ENCODE measurements at regions not wholly inside any gene's neighbourhood (a gene's known extent, or its start where the extent isn't known, plus 50 kb on each side); places are given as distances from the start of the nearest gene placed in this dataset.

- H3K27ac Mint-ChIP-seq: no peak overlapping the region
- ATAC-seq (no peak), DNase-seq (no peak)
- peaks cover 5% of the 10 kb centered on the region for H3K9me3 Mint-ChIP-seq (ENCODE audit: low read depth)
- no peak overlapping the region for H3K4me3 Mint-ChIP-seq
- no peaks in the 10 kb centered on the region for H3K4me1 Mint-ChIP-seq
- no peaks in the 10 kb centered on the region for H3K36me3 Mint-ChIP-seq
- H3K27me3 Mint-ChIP-seq: no peaks in the 10 kb centered on the region
- CTCF ChIA-PET: no interaction called here
Observed at GRCh38 chr9:135267191-135267809, 179.8 kb downstream of the OLFM1 start.

- ATAC-seq: no peak
- CTCF ChIA-PET: no interaction called here
- Mint-ChIP-seq H3K27me3 (no peaks in the 10 kb centered on the region), H3K4me1 (no peaks in the 10 kb centered on the region), H3K36me3 (no peaks in the 10 kb centered on the region), H3K27ac (no peak overlapping the region), H3K9me3 (ENCODE audit: low read depth) (peaks cover 5% of the 10 kb centered on the region), H3K4me3 (no peak overlapping the region)
- no peak for DNase-seq
Observed at GRCh38 chr9:135268031-135268430, 180.6 kb downstream of the OLFM1 start.

GRCh38 chr9:135268981-135269380 is 181.5 kb downstream of the OLFM1 start:
- Mint-ChIP-seq H3K4me1 (no peaks in the 10 kb centered on the region), H3K9me3 (ENCODE audit: low read depth) (peaks cover 5% of the 10 kb centered on the region), H3K36me3 (no peaks in the 10 kb centered on the region), H3K27me3 (no peaks in the 10 kb centered on the region), H3K27ac (no peak overlapping the region), H3K4me3 (no peak overlapping the region)
- no peak for ATAC-seq
- CTCF ChIA-PET: no interaction called here
- no peak for DNase-seq

GRCh38 chr9:135269912-135270830 is 182.7 kb downstream of the OLFM1 start:
- Mint-ChIP-seq H3K27me3 (no peaks in the 10 kb centered on the region), H3K36me3 (no peaks in the 10 kb centered on the region), H3K9me3 (ENCODE audit: low read depth) (peaks cover 5% of the 10 kb centered on the region), H3K4me1 (no peaks in the 10 kb centered on the region), H3K27ac (no peak overlapping the region), H3K4me3 (no peak overlapping the region)
- CTCF ChIA-PET: no interaction called here
- no peak for ATAC-seq
- DNase-seq: no peak

GRCh38 chr9:135271425-135271824 is 184.0 kb downstream of the OLFM1 start:
- Mint-ChIP-seq H3K4me3 (no peak overlapping the region), H3K36me3 (no peaks in the 10 kb centered on the region), H3K4me1 (no peaks in the 10 kb centered on the region), H3K27ac (no peak overlapping the region), H3K27me3 (no peaks in the 10 kb centered on the region), H3K9me3 (ENCODE audit: low read depth) (peaks cover 5% of the 10 kb centered on the region)
- ATAC-seq (no peak), DNase-seq (no peak)
- CTCF ChIA-PET: no interaction called here

GRCh38 chr9:135272608-135273007 is 185.1 kb downstream of the OLFM1 start:
- Mint-ChIP-seq H3K4me1 (no peaks in the 10 kb centered on the region), H3K36me3 (no peaks in the 10 kb centered on the region), H3K27ac (no peak overlapping the region), H3K9me3 (ENCODE audit: low read depth) (peaks cover 5% of the 10 kb centered on the region), H3K4me3 (no peak overlapping the region), H3K27me3 (no peaks in the 10 kb centered on the region)
- no peak for DNase-seq
- no peak for ATAC-seq
- CTCF ChIA-PET: no interaction called here

- Mint-ChIP-seq H3K4me1 (no peaks in the 10 kb centered on the region), H3K36me3 (no peaks in the 10 kb centered on the region), H3K4me3 (no peak overlapping the region), H3K27me3 (no peaks in the 10 kb centered on the region), H3K27ac (no peak overlapping the region), H3K9me3 (ENCODE audit: low read depth) (peaks cover 5% of the 10 kb centered on the region)
- DNase-seq (no peak), ATAC-seq (no peak)
- CTCF ChIA-PET: no interaction called here
Observed at GRCh38 chr9:135273008-135273407, 185.5 kb downstream of the OLFM1 start.

GRCh38 chr9:135275163-135275562 is 187.7 kb downstream of the OLFM1 start:
- CTCF ChIA-PET: no interaction called here
- Mint-ChIP-seq H3K9me3 (ENCODE audit: low read depth) (no peaks in the 10 kb centered on the region), H3K4me3 (no peak overlapping the region), H3K36me3 (no peaks in the 10 kb centered on the region), H3K4me1 (no peaks in the 10 kb centered on the region), H3K27me3 (no peaks in the 10 kb centered on the region), H3K27ac (no peak overlapping the region)
- DNase-seq (no peak), ATAC-seq (no peak)

- H3K27me3 Mint-ChIP-seq: no peaks in the 10 kb centered on the region
- H3K4me1 Mint-ChIP-seq: no peaks in the 10 kb centered on the region
- CTCF ChIA-PET: no interaction called here
- no peak overlapping the region for H3K4me3 Mint-ChIP-seq
- no peak overlapping the region for H3K27ac Mint-ChIP-seq
- no peaks in the 10 kb centered on the region for H3K9me3 Mint-ChIP-seq (ENCODE audit: low read depth)
- DNase-seq: no peak
- no peak for ATAC-seq
- H3K36me3 Mint-ChIP-seq: no peaks in the 10 kb centered on the region
Observed at GRCh38 chr9:135275571-135276289, 188.3 kb downstream of the OLFM1 start.

- Mint-ChIP-seq H3K4me1 (no peaks in the 10 kb centered on the region), H3K9me3 (ENCODE audit: low read depth) (no peaks in the 10 kb centered on the region), H3K27me3 (no peaks in the 10 kb centered on the region), H3K4me3 (no peak overlapping the region), H3K27ac (no peak overlapping the region), H3K36me3 (no peaks in the 10 kb centered on the region)
- DNase-seq: no peak
- CTCF ChIA-PET: no interaction called here
- no peak for ATAC-seq
Observed at GRCh38 chr9:135277219-135278201, 190.0 kb downstream of the OLFM1 start.

GRCh38 chr9:135278586-135278985 is 191.1 kb downstream of the OLFM1 start:
- Mint-ChIP-seq H3K27me3 (no peaks in the 10 kb centered on the region), H3K27ac (no peak overlapping the region), H3K36me3 (no peaks in the 10 kb centered on the region), H3K9me3 (ENCODE audit: low read depth) (no peaks in the 10 kb centered on the region), H3K4me1 (no peaks in the 10 kb centered on the region), H3K4me3 (no peak overlapping the region)
- DNase-seq (no peak), ATAC-seq (no peak)
- CTCF ChIA-PET: no interaction called here

- CTCF ChIA-PET: no interaction called here
- Mint-ChIP-seq H3K4me3 (no peak overlapping the region), H3K4me1 (no peaks in the 10 kb centered on the region), H3K36me3 (no peaks in the 10 kb centered on the region), H3K27ac (no peak overlapping the region), H3K9me3 (ENCODE audit: low read depth) (no peaks in the 10 kb centered on the region), H3K27me3 (no peaks in the 10 kb centered on the region)
- no peak for ATAC-seq
- DNase-seq: no peak
Observed at GRCh38 chr9:135279385-135279784, 191.9 kb downstream of the OLFM1 start.

- Mint-ChIP-seq H3K4me3 (no peak overlapping the region), H3K27me3 (no peaks in the 10 kb centered on the region), H3K36me3 (no peaks in the 10 kb centered on the region), H3K27ac (no peak overlapping the region), H3K9me3 (ENCODE audit: low read depth) (no peaks in the 10 kb centered on the region), H3K4me1 (no peaks in the 10 kb centered on the region)
- no peak for DNase-seq
- ATAC-seq: no peak
- CTCF ChIA-PET: no interaction called here
Observed at GRCh38 chr9:135279834-135280393, 192.4 kb downstream of the OLFM1 start.
